ENCODE measurements at regions not wholly inside any gene's neighbourhood (a gene's known extent, or its start where the extent isn't known, plus 50 kb on each side); places are given as distances from the start of the nearest gene placed in this dataset.

GRCh38 chr2:225787497-225787896 is 388.0 kb downstream of the NYAP2 start:
- no peak overlapping the region for H3K4me3 ChIP-seq (ENCODE audit: low read length)
- H3K27me3 ChIP-seq (ENCODE audit: control insufficient read depth in 2 of 2, insufficient read depth in 2 of 2, low read length in 2 of 2) = no peaks in the 10 kb centered on the region
- no peaks in the 10 kb centered on the region for H3K4me1 Mint-ChIP-seq
- no peaks in the 10 kb centered on the region for H3K9me3 Mint-ChIP-seq
- peaks cover 0 to 23% (median 10%) of the 10 kb centered on the region in 5 donors for H3K27me3 Mint-ChIP-seq
- intact Hi-C loops (cut with micrococcal nuclease) = no loop called here
- POLR2A ChIA-PET = no interaction called here
- no peak overlapping the region for H3K27ac ChIP-seq (ENCODE audit: low read depth, low read length)
- H3K27ac Mint-ChIP-seq = no peak overlapping the region
- H3K4me1 ChIP-seq (ENCODE audit: control insufficient read depth in 2 of 2, insufficient read depth in 2 of 2, low read length in 2 of 2) = no peaks in the 10 kb centered on the region
- H3K4me3 Mint-ChIP-seq = no peak overlapping the region
- no peak for DNase-seq
- ATAC-seq = no peak
- no peaks in the 10 kb centered on the region for H3K36me3 ChIP-seq (ENCODE audit: control insufficient read depth in 2 of 3, insufficient read depth in 3 of 3, low read length in 3 of 3)
- H3K9me3 ChIP-seq (ENCODE audit: control insufficient read depth in 2 of 3, low read length in 3 of 3) = no peaks in the 10 kb centered on the region
- H3K36me3 Mint-ChIP-seq = peaks cover 0 to 3% (median 0%) of the 10 kb centered on the region in 5 donors
- CTCF ChIA-PET = no interaction called here

GRCh38 chr2:225781991-225782390 is 382.5 kb downstream of the NYAP2 start:
- H3K36me3 Mint-ChIP-seq = peaks cover 0 to 3% (median 0%) of the 10 kb centered on the region in 5 donors
- POLR2A ChIA-PET = no interaction called here
- peaks cover 0 to 18% (median 9%) of the 10 kb centered on the region in 5 donors for H3K27me3 Mint-ChIP-seq
- no peak overlapping the region for H3K27ac Mint-ChIP-seq
- no peak overlapping the region for H3K4me3 Mint-ChIP-seq
- no peak overlapping the region for H3K4me3 ChIP-seq (ENCODE audit: low read length)
- no peak overlapping the region for H3K27ac ChIP-seq (ENCODE audit: low read depth, low read length)
- CTCF ChIA-PET = no interaction called here
- DNase-seq = no peak
- ATAC-seq = no peak
- H3K27me3 ChIP-seq (ENCODE audit: control insufficient read depth in 2 of 2, insufficient read depth in 2 of 2, low read length in 2 of 2) = no peaks in the 10 kb centered on the region
- H3K9me3 ChIP-seq (ENCODE audit: control insufficient read depth in 2 of 3, low read length in 3 of 3) = no peaks in the 10 kb centered on the region
- intact Hi-C loops (cut with micrococcal nuclease) = no loop called here
- H3K4me1 Mint-ChIP-seq = no peaks in the 10 kb centered on the region
- H3K4me1 ChIP-seq (ENCODE audit: control insufficient read depth in 2 of 2, insufficient read depth in 2 of 2, low read length in 2 of 2) = no peaks in the 10 kb centered on the region
- no peaks in the 10 kb centered on the region for H3K36me3 ChIP-seq (ENCODE audit: control insufficient read depth in 2 of 3, insufficient read depth in 3 of 3, low read length in 3 of 3)
- H3K9me3 Mint-ChIP-seq = no peaks in the 10 kb centered on the region

- H3K36me3 Mint-ChIP-seq = peaks cover 0 to 3% (median 0%) of the 10 kb centered on the region in 5 donors
- H3K4me3 ChIP-seq (ENCODE audit: low read length) = no peak overlapping the region
- H3K27ac Mint-ChIP-seq = no peak overlapping the region
- no peaks in the 10 kb centered on the region for H3K4me1 ChIP-seq (ENCODE audit: control insufficient read depth in 2 of 2, insufficient read depth in 2 of 2, low read length in 2 of 2)
- H3K4me1 Mint-ChIP-seq = no peaks in the 10 kb centered on the region
- no peak overlapping the region for H3K4me3 Mint-ChIP-seq
- H3K9me3 ChIP-seq (ENCODE audit: control insufficient read depth in 2 of 3, low read length in 3 of 3) = no peaks in the 10 kb centered on the region
- ChIA-PET CTCF (no interaction called here), POLR2A (no interaction called here)
- no peaks in the 10 kb centered on the region for H3K9me3 Mint-ChIP-seq
- DNase-seq (no peak), ATAC-seq (no peak)
- no peak overlapping the region for H3K27ac ChIP-seq (ENCODE audit: low read depth, low read length)
- no peaks in the 10 kb centered on the region for H3K27me3 ChIP-seq (ENCODE audit: control insufficient read depth in 2 of 2, insufficient read depth in 2 of 2, low read length in 2 of 2)
- intact Hi-C loops (cut with micrococcal nuclease) = no loop called here
- H3K36me3 ChIP-seq (ENCODE audit: control insufficient read depth in 2 of 3, insufficient read depth in 3 of 3, low read length in 3 of 3) = no peaks in the 10 kb centered on the region
- H3K27me3 Mint-ChIP-seq = peaks cover 0 to 18% (median 9%) of the 10 kb centered on the region in 5 donors
Observed at GRCh38 chr2:225781145-225781544, 381.6 kb downstream of the NYAP2 start.

- intact Hi-C loops (cut with micrococcal nuclease) = no loop called here
- Mint-ChIP-seq H3K27me3 (peaks cover 0 to 13% (median 9%) of the 10 kb centered on the region in 5 donors), H3K36me3 (peaks cover 0 to 3% (median 0%) of the 10 kb centered on the region in 5 donors), H3K4me3 (no peak overlapping the region), H3K9me3 (peaks cover 0 to 7% (median 0%) of the 10 kb centered on the region in 11 donors), H3K27ac (no peak overlapping the region), H3K4me1 (no peaks in the 10 kb centered on the region)
- ChIA-PET POLR2A (no interaction called here), CTCF (no interaction called here)
- Histone ChIP-seq H3K27me3 (ENCODE audit: control insufficient read depth in 2 of 2, insufficient read depth in 2 of 2, low read length in 2 of 2) (no peaks in the 10 kb centered on the region), H3K4me3 (ENCODE audit: low read length) (no peak overlapping the region), H3K4me1 (ENCODE audit: control insufficient read depth in 2 of 2, insufficient read depth in 2 of 2, low read length in 2 of 2) (no peaks in the 10 kb centered on the region), H3K36me3 (ENCODE audit: control insufficient read depth in 2 of 3, insufficient read depth in 3 of 3, low read length in 3 of 3) (no peaks in the 10 kb centered on the region), H3K9me3 (ENCODE audit: control insufficient read depth in 2 of 3, low read length in 3 of 3) (no peaks in the 10 kb centered on the region), H3K27ac (ENCODE audit: low read depth, low read length) (no peak overlapping the region)
- ATAC-seq (no peak), DNase-seq (no peak)
Observed at GRCh38 chr2:225779829-225780228, 380.3 kb downstream of the NYAP2 start.

- no peaks in the 10 kb centered on the region for H3K36me3 Mint-ChIP-seq
- Histone ChIP-seq H3K9me3 (ENCODE audit: control insufficient read depth in 2 of 3, low read length in 3 of 3) (no peaks in the 10 kb centered on the region), H3K27ac (ENCODE audit: low read depth, low read length) (no peak overlapping the region), H3K4me3 (ENCODE audit: low read length) (no peak overlapping the region), H3K4me1 (ENCODE audit: control insufficient read depth in 2 of 2, insufficient read depth in 2 of 2, low read length in 2 of 2) (no peaks in the 10 kb centered on the region), H3K36me3 (ENCODE audit: control insufficient read depth in 2 of 3, insufficient read depth in 3 of 3, low read length in 3 of 3) (no peaks in the 10 kb centered on the region), H3K27me3 (ENCODE audit: control insufficient read depth in 2 of 2, insufficient read depth in 2 of 2, low read length in 2 of 2) (no peaks in the 10 kb centered on the region)
- H3K27ac Mint-ChIP-seq = no peak overlapping the region
- no peak for DNase-seq
- H3K4me1 Mint-ChIP-seq = no peaks in the 10 kb centered on the region
- no peak for ATAC-seq
- CTCF ChIA-PET = interaction anchor here (0.7 kb wide), 1 partner anchor 811 kb away, joined by 3 read pairs; no protein-coding TSS in a partner anchor
- intact Hi-C loops (cut with micrococcal nuclease) = no loop called here
- no peak overlapping the region for H3K4me3 Mint-ChIP-seq
- POLR2A ChIA-PET = no interaction called here
- H3K9me3 Mint-ChIP-seq = peaks cover 0 to 11% (median 0%) of the 10 kb centered on the region in 11 donors
- peaks cover 0 to 13% (median 7%) of the 10 kb centered on the region in 5 donors for H3K27me3 Mint-ChIP-seq
Observed at GRCh38 chr2:225773148-225773547, 373.6 kb downstream of the NYAP2 start.

GRCh38 chr2:225771701-225772100 is 372.2 kb downstream of the NYAP2 start:
- Histone ChIP-seq H3K4me3 (ENCODE audit: low read length) (no peak overlapping the region), H3K27me3 (ENCODE audit: control insufficient read depth in 2 of 2, insufficient read depth in 2 of 2, low read length in 2 of 2) (no peaks in the 10 kb centered on the region), H3K4me1 (ENCODE audit: control insufficient read depth in 2 of 2, insufficient read depth in 2 of 2, low read length in 2 of 2) (no peaks in the 10 kb centered on the region), H3K9me3 (ENCODE audit: control insufficient read depth in 2 of 3, low read length in 3 of 3) (no peaks in the 10 kb centered on the region), H3K27ac (ENCODE audit: low read depth, low read length) (no peak overlapping the region), H3K36me3 (ENCODE audit: control insufficient read depth in 2 of 3, insufficient read depth in 3 of 3, low read length in 3 of 3) (no peaks in the 10 kb centered on the region)
- ChIA-PET CTCF (no interaction called here), POLR2A (no interaction called here)
- ATAC-seq (no peak), DNase-seq (no peak)
- Mint-ChIP-seq H3K4me1 (no peaks in the 10 kb centered on the region), H3K27me3 (peaks cover 0 to 8% (median 3%) of the 10 kb centered on the region in 5 donors), H3K4me3 (no peak overlapping the region), H3K9me3 (peaks cover 0 to 11% (median 0%) of the 10 kb centered on the region in 11 donors), H3K36me3 (no peaks in the 10 kb centered on the region), H3K27ac (no peak overlapping the region)
- intact Hi-C loops (cut with micrococcal nuclease) = no loop called here

- no peak for DNase-seq
- CTCF ChIA-PET = no interaction called here
- Mint-ChIP-seq H3K4me1 (no peaks in the 10 kb centered on the region), H3K27ac (no peak overlapping the region), H3K9me3 (no peaks in the 10 kb centered on the region), H3K27me3 (peaks cover 0 to 8% (median 3%) of the 10 kb centered on the region in 5 donors), H3K4me3 (no peak overlapping the region), H3K36me3 (no peaks in the 10 kb centered on the region)
- H3K27me3 ChIP-seq (ENCODE audit: control insufficient read depth in 2 of 2, insufficient read depth in 2 of 2, low read length in 2 of 2) = no peaks in the 10 kb centered on the region
- intact Hi-C loops (cut with micrococcal nuclease) = no loop called here
- H3K36me3 ChIP-seq (ENCODE audit: control insufficient read depth in 2 of 3, insufficient read depth in 3 of 3, low read length in 3 of 3) = no peaks in the 10 kb centered on the region
- no peak for ATAC-seq
- POLR2A ChIA-PET = no interaction called here
- H3K9me3 ChIP-seq (ENCODE audit: control insufficient read depth in 2 of 3, low read length in 3 of 3) = no peaks in the 10 kb centered on the region
- no peak overlapping the region for H3K27ac ChIP-seq (ENCODE audit: low read depth, low read length)
- no peak overlapping the region for H3K4me3 ChIP-seq (ENCODE audit: low read length)
- no peaks in the 10 kb centered on the region for H3K4me1 ChIP-seq (ENCODE audit: control insufficient read depth in 2 of 2, insufficient read depth in 2 of 2, low read length in 2 of 2)
Observed at GRCh38 chr2:225768741-225769140, 369.2 kb downstream of the NYAP2 start.

Data from naive thymus-derived CD4-positive, alpha-beta T cell (primary cell).